Breast epithelium (tissue), 4 donors: ENCODE measurements at regions not wholly inside any gene's neighbourhood (a gene's known extent, or its start where the extent isn't known, plus 50 kb on each side); places are given as distances from the start of the nearest gene placed in this dataset.

Experiments used
- DNase-seq, 2 donors: peaks; one replicate each; pipeline ENCODE4 v3.0.0-alpha.2; 2019; ENCODE audit warnings: low spot score in 2 of 2
- H3K27ac ChIP-seq, 2 donors: fragments of 200-600 bp; sonication (generic) in 1 of 2; one replicate each; pipeline ENCODE4 v1.5.1; 2016 to 2019; ENCODE audit warnings: mild to moderate bottlenecking in 1 of 2
- H3K27me3 ChIP-seq, 2 donors: fragments of 200-600 bp; sonication (generic) in 1 of 2; one replicate each; pipeline versions ENCODE4 v1.5.1 to v1.6.0; 2017 to 2019; ENCODE audit warnings: control low read depth in 1 of 2, mild to moderate bottlenecking in 1 of 2
- H3K36me3 ChIP-seq: fragments of 200-600 bp; one replicate; pipeline ENCODE4 v1.5.1; 2019
- H3K4me1 ChIP-seq, 2 donors: fragments of 200-600 bp; sonication (generic); one replicate each; pipeline ENCODE4 v1.5.1; 2016 to 2019; ENCODE audit warnings: control low read depth in 1 of 2
- H3K4me3 ChIP-seq, 3 donors: fragments of 200-600 bp; sonication (generic); 1 replicate in 2 of 3; 2 replicates in 1 of 3; pipeline ENCODE4 v1.5.1; 2016 to 2019; ENCODE audit warnings: mild to moderate bottlenecking in 3 of 3, moderate library complexity in 2 of 3
- H3K9me3 ChIP-seq, 2 donors: fragments of 200-600 bp; sonication (generic) in 1 of 2; one replicate each; pipeline ENCODE4 v1.5.1; 2016 to 2019; ENCODE audit warnings: control low read depth in 1 of 2
- POLR2A ChIP-seq: fragments of 450-650 bp; IDR thresholded peaks from one replicate; pipeline ENCODE4 v1.6.1; 2016; ENCODE audit warnings: antibody characterized with exemption, mild to moderate bottlenecking, moderate library complexity
- POLR2AphosphoS5 ChIP-seq, 3 donors: sonication (generic); formaldehyde crosslinking; IDR thresholded peaks; one replicate each; pipeline ENCODE4 v1.6.1; 2017; ENCODE audit warnings: antibody characterized with exemption in 3 of 3
- intact Hi-C: fragments of 100-400 bp; cut with DNase I; formaldehyde crosslinking; loops from one replicate; pipeline ENCODE4 v1.15.1; 2023; ENCODE audit warnings: low total_unique reads
- TF ChIP-seq, protein P1 (sequence below), 3 donors: fragments of 450-650 bp; IDR thresholded peaks; one replicate each; pipeline ENCODE4 v1.5.1; 2016 to 2017; ENCODE audit warnings: antibody characterized with exemption in 3 of 3, mild to moderate bottlenecking in 3 of 3, moderate library complexity in 3 of 3

- peaks cover 0 to 8% of the 10 kb centered on the region in 2 donors for H3K9me3 ChIP-seq
- TF ChIP-seq, protein P1, sequence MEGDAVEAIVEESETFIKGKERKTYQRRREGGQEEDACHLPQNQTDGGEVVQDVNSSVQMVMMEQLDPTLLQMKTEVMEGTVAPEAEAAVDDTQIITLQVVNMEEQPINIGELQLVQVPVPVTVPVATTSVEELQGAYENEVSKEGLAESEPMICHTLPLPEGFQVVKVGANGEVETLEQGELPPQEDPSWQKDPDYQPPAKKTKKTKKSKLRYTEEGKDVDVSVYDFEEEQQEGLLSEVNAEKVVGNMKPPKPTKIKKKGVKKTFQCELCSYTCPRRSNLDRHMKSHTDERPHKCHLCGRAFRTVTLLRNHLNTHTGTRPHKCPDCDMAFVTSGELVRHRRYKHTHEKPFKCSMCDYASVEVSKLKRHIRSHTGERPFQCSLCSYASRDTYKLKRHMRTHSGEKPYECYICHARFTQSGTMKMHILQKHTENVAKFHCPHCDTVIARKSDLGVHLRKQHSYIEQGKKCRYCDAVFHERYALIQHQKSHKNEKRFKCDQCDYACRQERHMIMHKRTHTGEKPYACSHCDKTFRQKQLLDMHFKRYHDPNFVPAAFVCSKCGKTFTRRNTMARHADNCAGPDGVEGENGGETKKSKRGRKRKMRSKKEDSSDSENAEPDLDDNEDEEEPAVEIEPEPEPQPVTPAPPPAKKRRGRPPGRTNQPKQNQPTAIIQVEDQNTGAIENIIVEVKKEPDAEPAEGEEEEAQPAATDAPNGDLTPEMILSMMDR (IDR thresholded peaks at IDR 0.05) = no peak
- TF ChIP-seq POLR2AphosphoS5 (IDR thresholded peaks at IDR 0.05) (no peak), POLR2A (no peak)
- intact Hi-C loops = no loop called here
- no peak overlapping the region for H3K27ac ChIP-seq
- no peak overlapping the region for H3K4me3 ChIP-seq
- no peaks in the 10 kb centered on the region for H3K36me3 ChIP-seq
- H3K27me3 ChIP-seq = no peaks in the 10 kb centered on the region
- no peaks in the 10 kb centered on the region for H3K4me1 ChIP-seq
- DNase-seq = no peak
These were observed 95.1 kb downstream of the DKK1 start for GRCh38 chr10:52409195-52409594.

- Histone ChIP-seq H3K9me3 (peaks cover 0 to 8% of the 10 kb centered on the region in 2 donors), H3K27ac (no peak overlapping the region), H3K27me3 (no peaks in the 10 kb centered on the region), H3K36me3 (no peaks in the 10 kb centered on the region), H3K4me3 (no peak overlapping the region), H3K4me1 (no peaks in the 10 kb centered on the region)
- no peak for DNase-seq
- intact Hi-C loops = no loop called here
- TF ChIP-seq POLR2A (no peak), POLR2AphosphoS5 (IDR thresholded peaks at IDR 0.05) (no peak)
- TF ChIP-seq, protein P1 (IDR thresholded peaks at IDR 0.05) = no peak
These were observed 95.8 kb downstream of the DKK1 start for GRCh38 chr10:52409928-52410327.

GRCh38 chr10:52410916-52411315 is 96.8 kb downstream of the DKK1 start:
- intact Hi-C loops = no loop called here
- no peak for DNase-seq
- H3K36me3 ChIP-seq = no peaks in the 10 kb centered on the region
- H3K9me3 ChIP-seq = peaks cover 0 to 1% of the 10 kb centered on the region in 2 donors
- no peak overlapping the region for H3K27ac ChIP-seq
- TF ChIP-seq POLR2A = no peak
- TF ChIP-seq, protein P1 (IDR thresholded peaks at IDR 0.05) = no peak
- TF ChIP-seq POLR2AphosphoS5 (IDR thresholded peaks at IDR 0.05) = no peak
- H3K4me3 ChIP-seq = no peak overlapping the region
- no peaks in the 10 kb centered on the region for H3K4me1 ChIP-seq
- H3K27me3 ChIP-seq = no peaks in the 10 kb centered on the region

DNA sequence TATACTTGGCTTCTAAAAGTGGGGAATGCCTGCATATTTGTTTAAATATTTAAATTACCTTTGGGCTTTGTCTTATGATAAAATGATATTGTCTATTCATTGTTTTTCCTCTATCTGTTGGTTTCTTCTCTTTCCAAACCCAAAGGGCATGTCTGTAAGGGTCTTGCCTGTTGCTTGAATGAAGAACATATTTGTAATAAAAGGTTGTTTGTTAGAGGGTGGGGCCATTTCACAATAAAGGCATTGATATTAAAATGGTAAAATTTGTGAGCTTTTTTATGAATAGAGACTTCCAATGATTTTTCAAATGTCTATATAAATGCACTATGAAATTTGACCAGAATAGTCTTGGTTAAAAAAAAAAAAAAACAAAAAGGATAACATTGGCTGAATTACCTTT is 105.2 kb downstream of the DKK1 start:
- no peaks in the 10 kb centered on the region for H3K4me1 ChIP-seq
- H3K27ac ChIP-seq = no peak overlapping the region
- no peak for DNase-seq
- intact Hi-C loops = no loop called here
- no peaks in the 10 kb centered on the region for H3K27me3 ChIP-seq
- no peak overlapping the region for H3K4me3 ChIP-seq
- no peaks in the 10 kb centered on the region for H3K9me3 ChIP-seq
- TF ChIP-seq POLR2A (no peak), POLR2AphosphoS5 (IDR thresholded peaks at IDR 0.05) (no peak)
- TF ChIP-seq, protein P1 (IDR thresholded peaks at IDR 0.05) = no peak
- H3K36me3 ChIP-seq = no peaks in the 10 kb centered on the region

DNA sequence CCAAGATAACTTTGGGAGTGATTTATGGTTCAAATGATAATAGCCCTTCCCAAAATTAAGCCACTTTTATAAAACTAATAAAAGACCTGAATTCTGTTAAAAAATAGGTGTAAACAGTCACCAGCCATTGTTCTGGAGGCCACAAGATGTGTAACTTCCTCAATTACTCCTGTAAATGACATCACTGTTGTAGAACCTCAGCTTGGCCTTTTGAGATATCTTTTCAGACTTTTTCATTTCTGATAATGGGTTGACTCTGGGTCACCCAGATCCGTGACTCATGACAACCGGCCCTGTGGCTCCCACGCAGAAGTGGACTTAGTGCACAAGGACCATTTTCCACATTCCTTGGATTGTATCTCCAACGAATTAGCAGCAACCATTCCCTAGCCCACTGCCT is 106.6 kb downstream of the DKK1 start:
- no peaks in the 10 kb centered on the region for H3K9me3 ChIP-seq
- H3K36me3 ChIP-seq = no peaks in the 10 kb centered on the region
- no peak overlapping the region for H3K27ac ChIP-seq
- H3K27me3 ChIP-seq = no peaks in the 10 kb centered on the region
- intact Hi-C loops = no loop called here
- DNase-seq = no peak
- no peak overlapping the region for H3K4me3 ChIP-seq
- no peaks in the 10 kb centered on the region for H3K4me1 ChIP-seq
- TF ChIP-seq POLR2AphosphoS5 (IDR thresholded peaks at IDR 0.05) = no peak
- TF ChIP-seq, protein P1 (IDR thresholded peaks at IDR 0.05) = no peak
